ENCODE measurements at regions not wholly inside any gene's neighbourhood (a gene's known extent, or its start where the extent isn't known, plus 50 kb on each side); places are given as distances from the start of the nearest gene placed in this dataset.

GRCh38 chr16:80319181-80319580, 221.6 kb upstream of the DYNLRB2 start:
- Mint-ChIP-seq H3K9me3 (peaks cover 0 to 5% (median 0%) of the 10 kb centered on the region in 5 donors), H3K4me1 (no peaks in the 10 kb centered on the region), H3K27me3 (peaks cover 10 to 34% of the 10 kb centered on the region in 2 donors), H3K36me3 (no peaks in the 10 kb centered on the region), H3K4me3 (no peak overlapping the region), H3K27ac (no peak overlapping the region)
- no peaks in the 10 kb centered on the region for H3K4me1 ChIP-seq (ENCODE audit: insufficient read depth, low read length)
- no peaks in the 10 kb centered on the region for H3K36me3 ChIP-seq (ENCODE audit: insufficient read depth, low read length)
- ChIA-PET POLR2A (no interaction called here), CTCF (no interaction called here)
- H3K27ac ChIP-seq (ENCODE audit: low read depth, low read length) = no peak overlapping the region
- DNase-seq = no peak
- no peaks in the 10 kb centered on the region for H3K9me3 ChIP-seq (ENCODE audit: low read length)
- no peaks in the 10 kb centered on the region for H3K27me3 ChIP-seq (ENCODE audit: insufficient read depth, low read length, poor library complexity, severe bottlenecking)
- no peak overlapping the region for H3K4me3 ChIP-seq (ENCODE audit: low read length)

DNA sequence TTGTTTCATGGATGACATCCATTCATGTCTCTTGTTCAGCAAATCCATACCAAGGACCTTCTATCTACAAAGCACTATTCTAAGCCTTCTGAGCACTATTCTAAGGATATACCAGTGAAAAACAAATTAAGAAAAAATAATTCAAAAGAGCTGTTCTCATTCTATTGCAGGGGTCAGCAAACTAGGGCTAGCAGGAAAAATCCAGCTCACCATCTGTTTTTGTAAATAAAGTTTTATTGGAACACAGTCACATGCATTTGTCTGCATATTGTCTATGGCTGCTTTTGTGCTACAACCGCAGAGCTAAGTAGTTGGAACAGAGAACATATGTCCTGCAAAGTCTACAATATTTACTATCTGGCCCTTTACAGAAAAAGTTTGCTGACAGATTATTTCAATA, 222.7 kb upstream of the DYNLRB2 start:
- Mint-ChIP-seq H3K36me3 (no peaks in the 10 kb centered on the region), H3K4me3 (no peak overlapping the region), H3K9me3 (peaks cover 0 to 5% (median 0%) of the 10 kb centered on the region in 5 donors), H3K27me3 (peaks cover 10 to 44% of the 10 kb centered on the region in 2 donors), H3K4me1 (no peaks in the 10 kb centered on the region), H3K27ac (no peak overlapping the region)
- Histone ChIP-seq H3K27ac (ENCODE audit: low read depth, low read length) (no peak overlapping the region), H3K9me3 (ENCODE audit: low read length) (no peaks in the 10 kb centered on the region), H3K4me3 (ENCODE audit: low read length) (no peak overlapping the region), H3K36me3 (ENCODE audit: insufficient read depth, low read length) (no peaks in the 10 kb centered on the region), H3K27me3 (ENCODE audit: insufficient read depth, low read length, poor library complexity, severe bottlenecking) (no peaks in the 10 kb centered on the region), H3K4me1 (ENCODE audit: insufficient read depth, low read length) (no peaks in the 10 kb centered on the region)
- CTCF ChIA-PET = no interaction called here
- DNase-seq = no peak
- POLR2A ChIA-PET = no interaction called here

GRCh38 chr16:80317599-80318037, 223.2 kb upstream of the DYNLRB2 start:
- H3K27me3 Mint-ChIP-seq = peaks cover 13 to 49% of the 10 kb centered on the region in 2 donors
- peaks cover 0 to 5% (median 0%) of the 10 kb centered on the region in 5 donors for H3K9me3 Mint-ChIP-seq

GRCh38 chr16:80317116-80317515, 223.7 kb upstream of the DYNLRB2 start:
- peak overlapping the region in 1 of 7 donors; percentile 60 for H3K4me3 Mint-ChIP-seq
- no peaks in the 10 kb centered on the region for H3K27me3 ChIP-seq (ENCODE audit: insufficient read depth, low read length, poor library complexity, severe bottlenecking)
- no peaks in the 10 kb centered on the region for H3K36me3 Mint-ChIP-seq
- no peaks in the 10 kb centered on the region for H3K36me3 ChIP-seq (ENCODE audit: insufficient read depth, low read length)
- H3K9me3 Mint-ChIP-seq = peaks cover 0 to 5% (median 0%) of the 10 kb centered on the region in 5 donors
- no peak overlapping the region for H3K27ac ChIP-seq (ENCODE audit: low read depth, low read length)
- H3K4me1 Mint-ChIP-seq = no peaks in the 10 kb centered on the region
- no peak overlapping the region for H3K4me3 ChIP-seq (ENCODE audit: low read length)
- CTCF ChIA-PET = no interaction called here
- no peak overlapping the region for H3K27ac Mint-ChIP-seq
- H3K27me3 Mint-ChIP-seq = peaks cover 18 to 51% of the 10 kb centered on the region in 2 donors
- H3K9me3 ChIP-seq (ENCODE audit: low read length) = no peaks in the 10 kb centered on the region
- no peaks in the 10 kb centered on the region for H3K4me1 ChIP-seq (ENCODE audit: insufficient read depth, low read length)
- POLR2A ChIA-PET = no interaction called here
- DNase-seq = no peak

More at GRCh38 chr16:80317599-80318037, 223.2 kb upstream of the DYNLRB2 start:
- no peak overlapping the region for H3K27ac ChIP-seq (ENCODE audit: low read depth, low read length)
- ChIA-PET CTCF (no interaction called here), POLR2A (no interaction called here)
- no peak overlapping the region for H3K4me3 ChIP-seq (ENCODE audit: low read length)
- no peak overlapping the region for H3K27ac Mint-ChIP-seq
- H3K27me3 ChIP-seq (ENCODE audit: insufficient read depth, low read length, poor library complexity, severe bottlenecking) = no peaks in the 10 kb centered on the region
- no peaks in the 10 kb centered on the region for H3K4me1 ChIP-seq (ENCODE audit: insufficient read depth, low read length)
- no peaks in the 10 kb centered on the region for H3K36me3 ChIP-seq (ENCODE audit: insufficient read depth, low read length)
- H3K36me3 Mint-ChIP-seq = no peaks in the 10 kb centered on the region
- H3K4me1 Mint-ChIP-seq = no peaks in the 10 kb centered on the region
- no peak for DNase-seq
- H3K9me3 ChIP-seq (ENCODE audit: low read length) = no peaks in the 10 kb centered on the region
- no peak overlapping the region for H3K4me3 Mint-ChIP-seq

DNA sequence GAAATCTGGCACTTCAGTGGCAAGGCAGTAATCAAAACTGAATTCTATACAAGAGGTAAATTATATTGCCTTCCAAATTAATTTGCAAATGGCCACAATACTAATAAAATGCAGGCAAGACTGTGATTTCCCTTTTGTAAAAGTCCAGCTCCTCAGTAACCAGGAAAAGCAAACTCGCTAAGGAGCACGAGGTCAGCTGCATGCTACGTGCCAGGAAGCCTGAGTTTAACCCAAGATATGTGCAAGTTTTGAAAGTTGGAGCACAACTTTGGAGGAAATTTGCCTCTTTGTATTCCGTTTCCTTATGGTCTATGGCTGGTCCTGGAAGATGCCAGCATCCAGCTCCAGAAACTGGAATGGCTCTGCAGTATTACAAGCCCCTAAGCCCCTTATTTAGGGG, 226.8 kb upstream of the DYNLRB2 start:
- Mint-ChIP-seq H3K4me3 (no peak overlapping the region), H3K9me3 (peaks cover 0 to 5% (median 2%) of the 10 kb centered on the region in 5 donors), H3K4me1 (no peaks in the 10 kb centered on the region), H3K36me3 (no peaks in the 10 kb centered on the region), H3K27ac (peak overlapping the region in 1 of 8 donors; percentile 39), H3K27me3 (peaks cover 19 to 52% of the 10 kb centered on the region in 2 donors)
- Histone ChIP-seq H3K27me3 (ENCODE audit: insufficient read depth, low read length, poor library complexity, severe bottlenecking) (no peaks in the 10 kb centered on the region), H3K9me3 (ENCODE audit: low read length) (no peaks in the 10 kb centered on the region), H3K4me1 (ENCODE audit: insufficient read depth, low read length) (no peaks in the 10 kb centered on the region), H3K4me3 (ENCODE audit: low read length) (no peak overlapping the region), H3K27ac (ENCODE audit: low read depth, low read length) (no peak overlapping the region), H3K36me3 (ENCODE audit: insufficient read depth, low read length) (no peaks in the 10 kb centered on the region)
- ChIA-PET POLR2A (no interaction called here), CTCF (no interaction called here)
- no peak for DNase-seq

DNA sequence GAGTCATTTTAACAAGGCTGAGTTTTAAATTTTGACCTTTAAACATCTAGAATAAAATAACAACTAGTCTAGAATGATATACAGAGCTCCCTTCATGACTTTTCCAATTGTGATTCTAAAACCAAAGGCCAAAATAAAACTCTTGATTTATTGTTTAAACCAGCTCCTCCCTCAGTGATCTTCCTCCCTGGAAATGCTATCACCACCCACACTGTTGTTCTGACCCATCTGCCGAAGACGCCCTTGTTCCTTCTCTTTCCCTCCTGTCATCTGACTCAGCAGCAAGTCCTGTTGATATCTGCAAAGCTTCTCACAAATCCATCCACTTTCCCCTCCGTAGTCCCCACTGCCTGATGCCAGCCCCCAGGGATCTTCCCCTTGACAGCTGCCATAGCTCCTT, 231.6 kb upstream of the DYNLRB2 start:
- CTCF ChIA-PET = no interaction called here
- Histone ChIP-seq H3K27ac (ENCODE audit: low read depth, low read length) (no peak overlapping the region), H3K4me1 (ENCODE audit: insufficient read depth, low read length) (no peaks in the 10 kb centered on the region), H3K27me3 (ENCODE audit: insufficient read depth, low read length, poor library complexity, severe bottlenecking) (no peaks in the 10 kb centered on the region), H3K4me3 (ENCODE audit: low read length) (no peak overlapping the region), H3K9me3 (ENCODE audit: low read length) (no peaks in the 10 kb centered on the region), H3K36me3 (ENCODE audit: insufficient read depth, low read length) (no peaks in the 10 kb centered on the region)
- POLR2A ChIA-PET = no interaction called here
- no peaks in the 10 kb centered on the region for H3K4me1 Mint-ChIP-seq
- H3K27ac Mint-ChIP-seq = no peak overlapping the region
- H3K36me3 Mint-ChIP-seq = no peaks in the 10 kb centered on the region
- no peak for DNase-seq
- H3K9me3 Mint-ChIP-seq = peaks cover 0 to 3% (median 0%) of the 10 kb centered on the region in 5 donors
- peaks cover 25 to 61% of the 10 kb centered on the region in 2 donors for H3K27me3 Mint-ChIP-seq
- H3K4me3 Mint-ChIP-seq = no peak overlapping the region

DNA sequence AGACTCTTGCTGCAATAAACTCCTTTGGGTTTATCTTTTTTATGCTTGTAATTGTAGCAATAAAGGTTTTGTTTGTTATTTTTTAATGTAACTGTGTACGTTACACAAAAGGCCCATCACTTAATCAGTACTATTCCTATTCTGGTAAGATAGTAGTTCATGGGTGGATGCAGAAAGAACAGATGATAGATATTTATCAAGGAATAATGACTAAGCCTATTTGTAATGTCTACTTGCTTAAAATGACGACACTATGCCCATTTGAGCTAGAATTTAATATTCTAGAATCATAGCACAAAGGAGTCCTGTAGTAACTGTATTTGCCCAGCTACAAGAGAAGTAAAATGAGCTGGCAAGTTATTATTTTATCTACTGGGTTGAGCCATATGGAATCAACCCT, 235.4 kb upstream of the DYNLRB2 start:
- H3K9me3 ChIP-seq (ENCODE audit: low read length) = no peaks in the 10 kb centered on the region
- Mint-ChIP-seq H3K9me3 (peaks cover 0 to 2% (median 0%) of the 10 kb centered on the region in 5 donors), H3K36me3 (no peaks in the 10 kb centered on the region), H3K4me1 (no peaks in the 10 kb centered on the region), H3K27ac (no peak overlapping the region), H3K4me3 (no peak overlapping the region), H3K27me3 (peaks cover 17 to 35% of the 10 kb centered on the region in 2 donors)
- ChIA-PET CTCF (no interaction called here), POLR2A (no interaction called here)
- H3K4me1 ChIP-seq (ENCODE audit: insufficient read depth, low read length) = no peaks in the 10 kb centered on the region
- no peak overlapping the region for H3K4me3 ChIP-seq (ENCODE audit: low read length)
- no peaks in the 10 kb centered on the region for H3K27me3 ChIP-seq (ENCODE audit: insufficient read depth, low read length, poor library complexity, severe bottlenecking)
- no peak for DNase-seq
- H3K36me3 ChIP-seq (ENCODE audit: insufficient read depth, low read length) = no peaks in the 10 kb centered on the region
- H3K27ac ChIP-seq (ENCODE audit: low read depth, low read length) = no peak overlapping the region

DNA sequence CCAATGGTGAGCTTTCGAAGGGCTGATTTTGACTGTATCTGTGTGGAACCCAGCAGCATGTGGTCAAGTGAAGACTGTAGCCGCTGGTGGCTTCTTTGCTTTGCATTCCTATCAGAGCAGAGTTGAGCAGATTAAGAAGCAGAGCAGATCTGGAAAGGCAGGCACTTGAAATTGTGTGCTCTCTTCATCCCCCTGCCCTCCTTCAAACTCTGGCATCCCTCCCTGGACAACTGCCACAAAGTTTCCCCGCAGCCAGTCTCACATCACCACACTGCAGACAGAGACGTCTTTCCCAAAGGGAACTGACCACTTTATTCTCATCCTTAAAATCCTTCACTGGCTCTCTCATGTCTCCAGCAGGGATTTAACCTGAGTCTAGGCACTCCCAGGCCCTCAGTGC, 237.1 kb upstream of the DYNLRB2 start:
- Mint-ChIP-seq H3K27me3 (peaks cover 12 to 24% of the 10 kb centered on the region in 2 donors), H3K36me3 (no peaks in the 10 kb centered on the region), H3K4me1 (no peaks in the 10 kb centered on the region), H3K9me3 (peaks cover 0 to 2% (median 0%) of the 10 kb centered on the region in 5 donors), H3K4me3 (no peak overlapping the region), H3K27ac (no peak overlapping the region)
- no peaks in the 10 kb centered on the region for H3K27me3 ChIP-seq (ENCODE audit: insufficient read depth, low read length, poor library complexity, severe bottlenecking)
- no peaks in the 10 kb centered on the region for H3K36me3 ChIP-seq (ENCODE audit: insufficient read depth, low read length)
- H3K4me3 ChIP-seq (ENCODE audit: low read length) = no peak overlapping the region
- no peaks in the 10 kb centered on the region for H3K9me3 ChIP-seq (ENCODE audit: low read length)
- ChIA-PET POLR2A (no interaction called here), CTCF (no interaction called here)
- H3K4me1 ChIP-seq (ENCODE audit: insufficient read depth, low read length) = no peaks in the 10 kb centered on the region
- no peak overlapping the region for H3K27ac ChIP-seq (ENCODE audit: low read depth, low read length)
- DNase-seq = no peak

- Histone ChIP-seq H3K9me3 (ENCODE audit: low read length) (no peaks in the 10 kb centered on the region), H3K27ac (ENCODE audit: low read depth, low read length) (no peak overlapping the region), H3K36me3 (ENCODE audit: insufficient read depth, low read length) (no peaks in the 10 kb centered on the region), H3K4me3 (ENCODE audit: low read length) (no peak overlapping the region), H3K4me1 (ENCODE audit: insufficient read depth, low read length) (no peaks in the 10 kb centered on the region), H3K27me3 (ENCODE audit: insufficient read depth, low read length, poor library complexity, severe bottlenecking) (no peaks in the 10 kb centered on the region)
- H3K4me1 Mint-ChIP-seq = no peaks in the 10 kb centered on the region
- no peak overlapping the region for H3K27ac Mint-ChIP-seq
- no peaks in the 10 kb centered on the region for H3K36me3 Mint-ChIP-seq
- ChIA-PET POLR2A (no interaction called here), CTCF (no interaction called here)
- no peak overlapping the region for H3K4me3 Mint-ChIP-seq
- H3K27me3 Mint-ChIP-seq = peaks cover 10 to 18% of the 10 kb centered on the region in 2 donors
- peaks cover 0 to 2% (median 0%) of the 10 kb centered on the region in 5 donors for H3K9me3 Mint-ChIP-seq
- DNase-seq = no peak
Observed at GRCh38 chr16:80300876-80301275, 239.9 kb upstream of the DYNLRB2 start.

All from CD8-positive, alpha-beta memory T cell (primary cell).